HCT116 (cell line): ENCODE measurements at regions not wholly inside any gene's neighbourhood (a gene's known extent, or its start where the extent isn't known, plus 50 kb on each side); places are given as distances from the start of the nearest gene placed in this dataset.

Source experiments
- ATAC-seq: fragments of 200-7000 bp; cut with Tn5 transposase; 2 replicates; pipeline ENCODE4 v1.9.1; 2020; ENCODE audit warnings: mild to moderate bottlenecking, moderate library complexity
- BruUV-seq: library from RNA; stranded (reverse); fragments of 400-500 nt; replicated peaks from 2 replicates; lab custom pipeline; 2021; lab: Mats Ljungman, UMichigan
- CTCF ChIA-PET: fragments of 300-600 bp; sonication (Branson Sonifier 250); formaldehyde crosslinking; loops from one replicate; lab custom pipeline; 2021; ENCODE audit warnings: antibody characterized with exemption; lab: Charles Lee
- POLR2A ChIA-PET: fragments of 300-600, 350-600 bp; sonication (Branson Sonifier 250); formaldehyde crosslinking; loops from one replicate; lab custom pipeline; 2021; ENCODE audit warnings: antibody characterized with exemption; lab: Charles Lee
- RAD21 ChIA-PET, 2 experiments: fragments of 300-600 bp; sonication (Branson Sonifier 250); formaldehyde crosslinking; loops; one replicate each; lab custom pipeline; 2023; ENCODE audit warnings: low total read pairs in 2 of 2; ENCODE audit not compliant: uncharacterized antibody in 2 of 2, unreplicated experiment in 2 of 2, low non-redundant PET in 1 of 2; lab: Charles Lee
- DNase-seq: peaks from one replicate; pipeline ENCODE4 v3.0.0-alpha.2; 2010; ENCODE audit warnings: low read depth, low spot score
- H2AFZ ChIP-seq: fragments of 200-600 bp; shearing (Covaris generic), sonication (generic); 2 replicates; pipeline ENCODE4 v1.6.1; 2017; ENCODE audit warnings: low read depth, mixed run types, mixed read lengths, antibody characterized with exemption, low read length; ENCODE audit not compliant: poor library complexity, severe bottlenecking
- H3K27ac ChIP-seq: 2 replicates; pipeline ENCODE4 v1.5.1; 2012; ENCODE audit warnings: low read depth, low read length
- H3K27me3 ChIP-seq: fragments of 200-600 bp; sonication (generic); 2 replicates; pipeline ENCODE4 v1.6.1; 2016; ENCODE audit warnings: mixed run types, low read length, mixed read lengths; ENCODE audit not compliant: insufficient read depth
- H3K36me3 ChIP-seq, 2 experiments: fragments of 200-500 bp in 1 of 2; fragments of 200-600 bp in 1 of 2; sonication (Bioruptor generic) in 1 of 2; sonication (generic) in 1 of 2; 2 replicates each; pipeline versions ENCODE4 v1.5.1 to v1.6.1; 2014 to 2016; ENCODE audit warnings: low read length in 2 of 2, inconsistent platforms in 1 of 2, mixed read lengths in 1 of 2, mixed run types in 1 of 2; ENCODE audit not compliant: insufficient read depth in 2 of 2, control insufficient read depth in 1 of 2
- H3K4me1 ChIP-seq, 2 experiments: fragments of 200-600 bp in 1 of 2; sonication (generic) in 1 of 2; 2 replicates each; pipeline versions ENCODE4 v1.5.1 to v1.6.1; 2012 to 2017; ENCODE audit warnings: low read length in 2 of 2, inconsistent platforms in 1 of 2, mild to moderate bottlenecking in 1 of 2, mixed read lengths in 1 of 2, mixed run types in 1 of 2, moderate library complexity in 1 of 2; ENCODE audit not compliant: insufficient read depth in 2 of 2, control insufficient read depth in 1 of 2
- H3K4me2 ChIP-seq: fragments of 200-600 bp; sonication (generic); 2 replicates; pipeline ENCODE4 v1.6.1; 2017; ENCODE audit warnings: mixed run types, low read length, mixed read lengths
- H3K4me3 ChIP-seq, 2 experiments: fragments of 200-600 bp in 1 of 2; sonication (generic) in 1 of 2; replicated peaks in 1 of 2; 2 replicates each; pipeline ENCODE4 v1.5.1; 2011 to 2016; ENCODE audit warnings: low read length in 2 of 2, control low read depth in 1 of 2, low read depth in 1 of 2, mild to moderate bottlenecking in 1 of 2, mixed read lengths in 1 of 2, mixed run types in 1 of 2
- H3K79me2 ChIP-seq: fragments of 200-600 bp; sonication (generic); 2 replicates; pipeline ENCODE4 v1.6.1; 2017; ENCODE audit warnings: mild to moderate bottlenecking, mixed run types, low read length, moderate library complexity, mixed read lengths; ENCODE audit not compliant: insufficient read depth
- H3K9ac ChIP-seq: fragments of 200-600 bp; sonication (generic); 2 replicates; pipeline ENCODE4 v1.6.1; 2016; ENCODE audit warnings: low read length, mixed read lengths
- H3K9me2 ChIP-seq: fragments of 200-600 bp; sonication (generic), shearing (Covaris generic); 2 replicates; pipeline ENCODE4 v1.6.1; 2017; ENCODE audit warnings: mixed run types, mild to moderate bottlenecking, moderate library complexity; ENCODE audit not compliant: insufficient read depth
- H3K9me3 ChIP-seq, 2 experiments: fragments of 200-500 bp in 1 of 2; fragments of 200-600 bp in 1 of 2; sonication (Bioruptor generic) in 1 of 2; sonication (generic) in 1 of 2; 2 replicates each; pipeline ENCODE4 v1.6.1; 2014 to 2017; ENCODE audit warnings: low read length in 2 of 2, mixed read lengths in 2 of 2, inconsistent platforms in 1 of 2, low read depth in 1 of 2, mild to moderate bottlenecking in 1 of 2, mixed run types in 1 of 2, moderate library complexity in 1 of 2; ENCODE audit not compliant: control insufficient read depth in 1 of 2, insufficient read depth in 1 of 2
- H4K20me1 ChIP-seq: fragments of 200-600 bp; sonication (generic), shearing (Covaris generic); 2 replicates; pipeline ENCODE4 v1.6.1; 2017; ENCODE audit warnings: mixed run types, mild to moderate bottlenecking, moderate library complexity; ENCODE audit not compliant: insufficient read depth
- CBX3 ChIP-seq: IDR thresholded peaks from 2 replicates; pipeline ENCODE4 v1.6.1; 2012; ENCODE audit warnings: low read depth
- EGR1 ChIP-seq: IDR thresholded peaks from 2 replicates; pipeline ENCODE4 v1.6.1; 2012; ENCODE audit warnings: low read depth
- ELF1 ChIP-seq: IDR thresholded peaks from 2 replicates; pipeline ENCODE4 v1.6.1; 2012; ENCODE audit warnings: low read depth, borderline replicate concordance
- EZH2 ChIP-seq: fragments of 200-600 bp; sonication (generic); IDR thresholded peaks from 2 replicates; pipeline ENCODE4 v1.6.1; 2017; ENCODE audit warnings: antibody characterized with exemption, mixed run types
- EZH2phosphoT487 ChIP-seq: fragments of 200-600 bp; IDR thresholded peaks from 2 replicates; pipeline ENCODE4 v1.6.1; 2018; ENCODE audit warnings: antibody characterized with exemption, borderline replicate concordance
- JUND ChIP-seq: IDR thresholded peaks from 2 replicates; pipeline ENCODE4 v1.6.1; 2012
- MAX ChIP-seq: IDR thresholded peaks from 2 replicates; pipeline ENCODE4 v1.6.1; 2012
- POLR2A ChIP-seq: IDR thresholded peaks from 2 replicates; pipeline ENCODE4 v1.7.0; 2011; ENCODE audit warnings: borderline replicate concordance; ENCODE audit not compliant: insufficient read depth, insufficient read length; ENCODE audit errors: extremely low read depth
- POLR2AphosphoS5 ChIP-seq: IDR thresholded peaks from 2 replicates; pipeline ENCODE4 v1.6.1; 2011; ENCODE audit warnings: mild to moderate bottlenecking, low read depth, low read length, moderate library complexity
- RAD21 ChIP-seq: IDR thresholded peaks from 2 replicates; pipeline ENCODE4 v1.6.1; 2012; ENCODE audit warnings: low read depth, mild to moderate bottlenecking
- REST ChIP-seq: IDR thresholded peaks from 2 replicates; pipeline ENCODE4 v1.6.1; 2012; ENCODE audit warnings: low read depth
- SIN3A ChIP-seq: IDR thresholded peaks from 2 replicates; pipeline ENCODE4 v1.6.1; 2012; ENCODE audit warnings: low read depth
- SP1 ChIP-seq: IDR thresholded peaks from 2 replicates; pipeline ENCODE4 v1.6.1; 2012; ENCODE audit warnings: low read depth
- SRF ChIP-seq: IDR thresholded peaks from 2 replicates; pipeline ENCODE4 v1.6.1; 2012; ENCODE audit warnings: low read depth
- TCF7L2 ChIP-seq: IDR thresholded peaks from 2 replicates; pipeline ENCODE4 v1.7.0; 2011; ENCODE audit warnings: borderline replicate concordance, inconsistent platforms; ENCODE audit not compliant: insufficient read depth, insufficient read length; ENCODE audit errors: extremely low read depth
- YY1 ChIP-seq: IDR thresholded peaks from 2 replicates; pipeline ENCODE4 v1.6.1; 2011; ENCODE audit warnings: low read length, low read depth, moderate library complexity, mild to moderate bottlenecking; ENCODE audit not compliant: insufficient replicate concordance; ENCODE audit errors: extremely low read depth
- ZFX ChIP-seq: fragments of 450-650 bp; IDR thresholded peaks from 2 replicates; pipeline ENCODE4 v1.6.1; 2017
- ZNF274 ChIP-seq: fragments of 200-500 bp; sonication (Bioruptor generic); IDR thresholded peaks from 2 replicates; pipeline ENCODE4 v1.6.1; 2014; ENCODE audit warnings: mild to moderate bottlenecking, low read depth, low read length, inconsistent platforms
- intact Hi-C: fragments of 100-400 bp; cut with micrococcal nuclease; formaldehyde crosslinking; loops from 2 replicates; pipeline ENCODE4 v1.10.0; 2022
- TF ChIP-seq, protein P1 (sequence below), 3 experiments: fragments of 200-600 bp in 1 of 3; sonication (generic) in 1 of 3; IDR thresholded peaks in 2 of 3; conservative IDR thresholded peaks in 1 of 3; 2 replicates each; pipeline ENCODE4 v1.5.1; 2012 to 2017; ENCODE audit warnings: low read depth in 2 of 3, low read length in 2 of 3, antibody characterized with exemption in 1 of 3, borderline replicate concordance in 1 of 3, control low read depth in 1 of 3, mild to moderate bottlenecking in 1 of 3, mixed read lengths in 1 of 3, mixed run types in 1 of 3, moderate library complexity in 1 of 3; ENCODE audit not compliant: insufficient read depth in 1 of 3

GRCh38 chr3:76815561-76815960 lies 224.3 kb upstream of the ROBO2 start:
- Histone ChIP-seq H3K79me2 (no peaks in the 10 kb centered on the region), H3K9me3 (peaks cover 17 to 32% of the 10 kb centered on the region in 2 experiments; a peak in 2 of 4 replicates), H3K4me1 (no peaks in the 10 kb centered on the region), H3K4me2 (no peak overlapping the region), H3K27ac (no peak overlapping the region), H4K20me1 (no peaks in the 10 kb centered on the region), H3K36me3 (no peaks in the 10 kb centered on the region), H3K4me3 (no peak overlapping the region), H3K9me2 (no peaks in the 10 kb centered on the region), H2AFZ (no peak overlapping the region), H3K9ac (no peak overlapping the region), H3K27me3 (no peaks in the 10 kb centered on the region)
- intact Hi-C loops, result no loop called here
- CTCF ChIA-PET, result no interaction called here
- DNase-seq, result no peak
- TF ChIP-seq REST, result no peak
- TF ChIP-seq ELF1, result no peak
- no peak for TF ChIP-seq YY1
- TF ChIP-seq POLR2AphosphoS5, result no peak
- no peak for TF ChIP-seq ZNF274
- no peak for TF ChIP-seq MAX
- no peak for TF ChIP-seq EGR1
- no peak for TF ChIP-seq TCF7L2
- no peak for TF ChIP-seq POLR2A
- no peak for TF ChIP-seq SIN3A
- TF ChIP-seq, protein P1, sequence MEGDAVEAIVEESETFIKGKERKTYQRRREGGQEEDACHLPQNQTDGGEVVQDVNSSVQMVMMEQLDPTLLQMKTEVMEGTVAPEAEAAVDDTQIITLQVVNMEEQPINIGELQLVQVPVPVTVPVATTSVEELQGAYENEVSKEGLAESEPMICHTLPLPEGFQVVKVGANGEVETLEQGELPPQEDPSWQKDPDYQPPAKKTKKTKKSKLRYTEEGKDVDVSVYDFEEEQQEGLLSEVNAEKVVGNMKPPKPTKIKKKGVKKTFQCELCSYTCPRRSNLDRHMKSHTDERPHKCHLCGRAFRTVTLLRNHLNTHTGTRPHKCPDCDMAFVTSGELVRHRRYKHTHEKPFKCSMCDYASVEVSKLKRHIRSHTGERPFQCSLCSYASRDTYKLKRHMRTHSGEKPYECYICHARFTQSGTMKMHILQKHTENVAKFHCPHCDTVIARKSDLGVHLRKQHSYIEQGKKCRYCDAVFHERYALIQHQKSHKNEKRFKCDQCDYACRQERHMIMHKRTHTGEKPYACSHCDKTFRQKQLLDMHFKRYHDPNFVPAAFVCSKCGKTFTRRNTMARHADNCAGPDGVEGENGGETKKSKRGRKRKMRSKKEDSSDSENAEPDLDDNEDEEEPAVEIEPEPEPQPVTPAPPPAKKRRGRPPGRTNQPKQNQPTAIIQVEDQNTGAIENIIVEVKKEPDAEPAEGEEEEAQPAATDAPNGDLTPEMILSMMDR (IDR thresholded peaks at IDR 0.05 in 2 of 3, conservative IDR thresholded peaks at IDR 0.05 in 1 of 3; ENCODE audit: borderline replicate concordance in 1 of 3, insufficient read depth in 1 of 3, low read depth in 2 of 3, low read length in 2 of 3), result no peak
- no peak for TF ChIP-seq SRF
- TF ChIP-seq JUND, result no peak
- no peak for TF ChIP-seq ZFX
- TF ChIP-seq EZH2, result no peak
- no peak for TF ChIP-seq EZH2phosphoT487
- TF ChIP-seq RAD21, result no peak
- TF ChIP-seq CBX3, result no peak
- TF ChIP-seq SP1, result no peak
- RAD21 ChIA-PET, result no interaction called here
- POLR2A ChIA-PET, result no interaction called here
- BruUV-seq, result no TSS peak
- ATAC-seq, result no peak
